Epithelial cell of proximal tubule (primary cell): ENCODE measurements at regions not wholly inside any gene's neighbourhood (a gene's known extent, or its start where the extent isn't known, plus 50 kb on each side); places are given as distances from the start of the nearest gene placed in this dataset.

Experiments
- DNase-seq: peaks from one replicate; pipeline ENCODE4 v3.0.0-alpha.2; 2011; ENCODE audit warnings: low read depth
- H3K4me3 ChIP-seq: 2 replicates; pipeline ENCODE4 v1.5.1; 2011; ENCODE audit warnings: low read depth, mild to moderate bottlenecking, low read length
- CTCF ChIP-seq: conservative IDR thresholded peaks from 2 replicates; pipeline ENCODE4 v1.5.1; 2012; ENCODE audit warnings: low read depth, mild to moderate bottlenecking, low read length

GRCh38 chr14:96658611-96659010 is 138.6 kb upstream of the VRK1 start:
- no peak for DNase-seq
- no peak overlapping the region for H3K4me3 ChIP-seq
- TF ChIP-seq CTCF = no peak

DNA sequence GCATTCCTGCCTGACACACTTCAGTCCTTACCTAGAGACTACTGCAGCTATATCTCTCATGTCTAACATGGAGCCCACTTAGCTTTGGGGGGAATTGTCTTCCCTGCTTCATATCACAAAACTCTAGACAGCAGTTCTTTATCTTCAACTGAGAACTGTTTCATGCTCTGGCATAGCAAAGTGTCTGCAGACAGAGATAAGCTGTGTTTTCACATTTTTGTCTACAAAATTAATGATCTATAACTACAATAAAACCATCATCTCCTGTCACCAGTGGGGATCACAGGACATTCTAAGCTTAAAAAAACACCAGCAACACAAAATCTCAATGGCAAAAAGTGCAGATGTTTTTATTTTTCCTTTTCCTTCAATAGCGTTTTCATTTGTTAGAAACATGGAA is 137.1 kb upstream of the VRK1 start:
- no peak for DNase-seq
- no peak for TF ChIP-seq CTCF
- no peak overlapping the region for H3K4me3 ChIP-seq

- H3K4me3 ChIP-seq = no peak overlapping the region
- no peak for TF ChIP-seq CTCF
- DNase-seq = no peak
Measured at GRCh38 chr14:96660667-96661066, 136.5 kb upstream of the VRK1 start.

DNA sequence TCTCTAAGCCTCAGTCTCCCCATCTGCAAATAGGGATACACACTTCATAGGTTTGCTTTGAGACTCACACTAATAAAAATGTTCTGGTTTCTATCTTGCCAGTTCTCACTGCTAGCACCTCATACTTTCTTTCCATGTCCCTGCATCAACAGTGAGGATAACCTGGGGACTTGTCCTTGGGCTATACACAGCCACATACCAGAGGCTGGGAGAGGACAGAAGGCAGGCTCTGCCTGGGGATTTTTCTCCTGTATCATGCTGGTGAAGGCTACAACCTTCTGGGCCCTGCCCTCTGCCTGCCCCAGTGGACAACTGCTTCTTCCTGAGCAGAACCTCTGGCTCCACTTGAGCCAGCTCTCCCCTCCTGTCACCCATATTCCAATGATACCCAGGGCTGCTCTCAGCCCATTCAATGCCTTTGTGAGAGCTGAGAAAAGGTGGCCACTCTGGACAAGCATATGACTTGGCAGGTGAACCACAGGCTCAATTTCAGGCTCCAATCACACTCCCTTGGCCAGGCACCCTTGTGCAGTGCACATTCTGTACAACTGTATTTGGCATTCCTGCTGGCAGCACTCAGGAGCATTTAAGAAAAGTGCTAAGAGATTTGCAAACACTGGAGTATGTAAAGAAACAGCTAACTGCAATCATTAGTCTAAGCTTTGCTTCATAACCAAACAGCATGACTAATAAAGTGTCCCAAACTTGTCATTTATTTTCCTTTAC is 135.8 kb upstream of the VRK1 start:
- DNase-seq = no peak
- no peak overlapping the region for H3K4me3 ChIP-seq
- no peak for TF ChIP-seq CTCF

DNA sequence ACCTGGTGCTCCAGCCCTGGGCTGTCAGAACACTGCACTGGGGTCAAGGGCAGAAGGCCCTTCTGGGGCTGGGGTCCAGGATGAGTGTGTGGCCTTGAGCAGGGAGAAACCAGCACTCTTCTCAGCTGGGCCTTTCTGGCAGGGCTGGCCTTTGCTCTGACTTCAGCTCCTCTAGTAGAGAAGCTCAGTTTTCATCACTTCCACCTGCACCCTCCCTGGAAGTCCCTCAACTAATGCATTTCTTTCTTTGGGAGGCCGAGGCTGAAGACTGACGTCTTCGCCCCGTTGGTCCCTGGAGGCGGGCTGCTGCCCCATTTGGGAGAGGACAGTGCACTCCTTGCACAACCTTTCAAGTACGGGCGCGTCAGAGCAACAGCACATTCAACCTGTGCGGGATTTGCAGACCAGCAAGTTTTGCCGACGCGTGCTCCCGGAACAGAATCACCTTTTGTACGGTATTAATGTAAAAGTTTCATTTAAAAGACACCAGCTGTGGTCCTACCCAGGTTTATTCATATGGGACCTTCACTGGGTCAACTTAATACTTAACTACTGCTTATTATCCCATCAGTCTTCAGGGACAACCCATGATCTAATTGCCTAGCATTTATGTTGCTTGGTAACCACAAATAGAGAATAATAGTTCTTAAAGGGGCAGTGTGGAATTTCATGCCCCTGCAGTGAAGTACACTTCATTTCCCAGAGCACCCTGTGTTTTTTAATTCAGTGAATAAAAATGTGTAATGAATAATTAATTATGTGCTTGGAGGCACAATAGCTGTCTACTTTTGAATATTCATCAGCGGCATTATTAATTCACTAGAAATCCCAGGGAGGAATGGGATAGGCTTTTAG is 134.8 kb upstream of the VRK1 start:
- no peak for TF ChIP-seq CTCF
- no peak for DNase-seq
- H3K4me3 ChIP-seq = no peak overlapping the region

- TF ChIP-seq CTCF = no peak
- no peak overlapping the region for H3K4me3 ChIP-seq
- no peak for DNase-seq
Measured at GRCh38 chr14:96663076-96663475, 134.1 kb upstream of the VRK1 start.
